ENCODE measurements at regions not wholly inside any gene's neighbourhood (a gene's known extent, or its start where the extent isn't known, plus 50 kb on each side); places are given as distances from the start of the nearest gene placed in this dataset.
"Not testable (repeated sequence)": the region's sequence is repeated elsewhere in the genome, so short reads cannot be mapped to it uniquely, and the experiment has no call there.

DNA sequence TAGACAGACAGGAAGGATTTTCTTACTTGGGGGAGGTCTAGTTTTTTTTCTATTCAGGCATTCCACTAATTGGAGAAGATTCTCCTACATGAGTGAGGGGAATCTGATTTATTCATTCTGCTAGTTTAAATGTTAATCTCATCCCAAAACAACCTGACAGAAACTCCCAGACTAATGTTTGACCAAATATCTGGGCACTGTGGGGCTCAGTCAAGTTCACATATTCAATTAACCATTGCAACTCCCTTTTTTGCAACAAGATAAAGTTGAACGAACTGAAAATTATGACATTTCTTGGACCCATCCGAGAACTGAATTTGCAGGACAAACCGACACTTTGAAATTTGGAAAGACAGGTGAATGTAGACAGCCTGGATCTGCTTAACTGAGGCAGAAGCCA lies 194.4 kb upstream of the PTER start:
- ATAC-seq = no peak
- TF ChIP-seq ARNTL (CRISPR knock-in tag; IDR thresholded peaks at IDR 0.05; ENCODE audit: borderline replicate concordance, low read depth) (no peak), OSR1 (CRISPR knock-in tag; IDR thresholded peaks at IDR 0.05) (no peak), ZNF8 (CRISPR knock-in tag; IDR thresholded peaks at IDR 0.05) (no peak), ZNF565 (CRISPR knock-in tag; conservative IDR thresholded peaks at IDR 0.05; ENCODE audit: low read depth) (no peak), ZFP3 (CRISPR knock-in tag; IDR thresholded peaks at IDR 0.05) (no peak), TCF4 (CRISPR knock-in tag; IDR thresholded peaks at IDR 0.05; ENCODE audit: borderline replicate concordance) (no peak), ESRRG (CRISPR knock-in tag; IDR thresholded peaks at IDR 0.05) (no peak), ZFP30 (CRISPR knock-in tag; IDR thresholded peaks at IDR 0.05) (no peak), RARB (CRISPR knock-in tag; IDR thresholded peaks at IDR 0.05) (no peak), ISL1 (CRISPR knock-in tag; IDR thresholded peaks at IDR 0.05) (no peak), ZC3H10 (CRISPR knock-in tag; IDR thresholded peaks at IDR 0.05) (no peak), GLIS3 (CRISPR knock-in tag; IDR thresholded peaks at IDR 0.05) (no peak), BACH2 (CRISPR knock-in tag; IDR thresholded peaks at IDR 0.05; ENCODE audit: borderline replicate concordance) (no peak), SNAI2 (CRISPR knock-in tag; IDR thresholded peaks at IDR 0.05) (no peak), TOX (CRISPR knock-in tag; IDR thresholded peaks at IDR 0.05; ENCODE audit: borderline replicate concordance) (no peak), CSDC2 (CRISPR knock-in tag; IDR thresholded peaks at IDR 0.05) (no peak)
- TF ChIP-seq, protein P1, sequence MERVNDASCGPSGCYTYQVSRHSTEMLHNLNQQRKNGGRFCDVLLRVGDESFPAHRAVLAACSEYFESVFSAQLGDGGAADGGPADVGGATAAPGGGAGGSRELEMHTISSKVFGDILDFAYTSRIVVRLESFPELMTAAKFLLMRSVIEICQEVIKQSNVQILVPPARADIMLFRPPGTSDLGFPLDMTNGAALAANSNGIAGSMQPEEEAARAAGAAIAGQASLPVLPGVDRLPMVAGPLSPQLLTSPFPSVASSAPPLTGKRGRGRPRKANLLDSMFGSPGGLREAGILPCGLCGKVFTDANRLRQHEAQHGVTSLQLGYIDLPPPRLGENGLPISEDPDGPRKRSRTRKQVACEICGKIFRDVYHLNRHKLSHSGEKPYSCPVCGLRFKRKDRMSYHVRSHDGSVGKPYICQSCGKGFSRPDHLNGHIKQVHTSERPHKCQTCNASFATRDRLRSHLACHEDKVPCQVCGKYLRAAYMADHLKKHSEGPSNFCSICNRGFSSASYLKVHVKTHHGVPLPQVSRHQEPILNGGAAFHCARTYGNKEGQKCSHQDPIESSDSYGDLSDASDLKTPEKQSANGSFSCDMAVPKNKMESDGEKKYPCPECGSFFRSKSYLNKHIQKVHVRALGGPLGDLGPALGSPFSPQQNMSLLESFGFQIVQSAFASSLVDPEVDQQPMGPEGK (CRISPR knock-in tag; IDR thresholded peaks at IDR 0.05; ENCODE audit: borderline replicate concordance) = no peak
- TF ChIP-seq, protein P2, sequence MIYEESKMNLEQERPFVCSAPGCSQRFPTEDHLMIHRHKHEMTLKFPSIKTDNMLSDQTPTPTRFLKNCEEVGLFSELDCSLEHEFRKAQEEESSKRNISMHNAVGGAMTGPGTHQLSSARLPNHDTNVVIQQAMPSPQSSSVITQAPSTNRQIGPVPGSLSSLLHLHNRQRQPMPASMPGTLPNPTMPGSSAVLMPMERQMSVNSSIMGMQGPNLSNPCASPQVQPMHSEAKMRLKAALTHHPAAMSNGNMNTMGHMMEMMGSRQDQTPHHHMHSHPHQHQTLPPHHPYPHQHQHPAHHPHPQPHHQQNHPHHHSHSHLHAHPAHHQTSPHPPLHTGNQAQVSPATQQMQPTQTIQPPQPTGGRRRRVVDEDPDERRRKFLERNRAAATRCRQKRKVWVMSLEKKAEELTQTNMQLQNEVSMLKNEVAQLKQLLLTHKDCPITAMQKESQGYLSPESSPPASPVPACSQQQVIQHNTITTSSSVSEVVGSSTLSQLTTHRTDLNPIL (CRISPR knock-in tag; IDR thresholded peaks at IDR 0.05; ENCODE audit: low read depth) = no peak
- TF ChIP-seq, protein P3, sequence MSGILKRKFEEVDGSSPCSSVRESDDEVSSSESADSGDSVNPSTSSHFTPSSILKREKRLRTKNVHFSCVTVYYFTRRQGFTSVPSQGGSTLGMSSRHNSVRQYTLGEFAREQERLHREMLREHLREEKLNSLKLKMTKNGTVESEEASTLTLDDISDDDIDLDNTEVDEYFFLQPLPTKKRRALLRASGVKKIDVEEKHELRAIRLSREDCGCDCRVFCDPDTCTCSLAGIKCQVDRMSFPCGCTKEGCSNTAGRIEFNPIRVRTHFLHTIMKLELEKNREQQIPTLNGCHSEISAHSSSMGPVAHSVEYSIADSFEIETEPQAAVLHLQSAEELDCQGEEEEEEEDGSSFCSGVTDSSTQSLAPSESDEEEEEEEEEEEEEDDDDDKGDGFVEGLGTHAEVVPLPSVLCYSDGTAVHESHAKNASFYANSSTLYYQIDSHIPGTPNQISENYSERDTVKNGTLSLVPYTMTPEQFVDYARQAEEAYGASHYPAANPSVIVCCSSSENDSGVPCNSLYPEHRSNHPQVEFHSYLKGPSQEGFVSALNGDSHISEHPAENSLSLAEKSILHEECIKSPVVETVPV (CRISPR knock-in tag; IDR thresholded peaks at IDR 0.05) = no peak

DNA sequence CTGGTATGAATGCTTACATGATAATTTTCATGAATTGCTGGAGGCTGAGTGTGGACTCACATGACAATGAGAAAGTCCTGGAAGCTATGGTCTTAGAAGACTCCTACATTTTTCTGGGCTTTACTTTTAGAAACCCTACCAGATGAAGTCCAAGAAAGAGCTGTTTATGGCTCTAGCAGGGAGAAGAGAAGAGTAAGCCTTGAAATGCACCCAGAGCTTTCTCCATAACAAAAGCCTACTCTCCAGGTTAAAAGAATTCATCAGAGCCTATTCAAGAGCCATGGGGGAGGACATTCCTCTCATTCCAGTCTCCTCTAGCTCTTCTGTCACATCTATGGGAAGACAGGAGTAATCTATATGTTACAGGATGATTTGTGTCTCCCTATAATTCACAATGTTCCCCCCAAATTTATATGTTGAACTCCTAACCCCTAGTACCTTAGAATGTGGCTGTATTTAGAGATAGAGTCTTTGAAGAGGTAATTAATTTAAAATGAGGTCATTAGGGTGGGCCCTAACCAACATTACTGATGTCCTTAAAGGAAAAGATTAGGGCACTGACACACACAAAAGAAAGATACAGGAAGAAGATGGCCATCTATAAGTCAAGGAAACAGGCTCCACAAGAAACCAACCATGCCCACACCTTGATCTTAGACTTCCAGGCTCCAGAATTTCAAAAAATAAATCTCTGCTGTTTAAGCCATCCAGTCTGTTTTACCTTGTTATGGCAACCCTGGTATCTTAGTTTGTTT lies 193.8 kb upstream of the PTER start:
- TF ChIP-seq GLIS3 (CRISPR knock-in tag; IDR thresholded peaks at IDR 0.05) (no peak), CSDC2 (CRISPR knock-in tag; IDR thresholded peaks at IDR 0.05) (no peak), SNAI2 (CRISPR knock-in tag; IDR thresholded peaks at IDR 0.05) (no peak), ARNTL (CRISPR knock-in tag; IDR thresholded peaks at IDR 0.05; ENCODE audit: borderline replicate concordance, low read depth) (no peak), ZFP3 (CRISPR knock-in tag; IDR thresholded peaks at IDR 0.05) (no peak), ZNF565 (CRISPR knock-in tag; conservative IDR thresholded peaks at IDR 0.05; ENCODE audit: low read depth) (no peak), BACH2 (CRISPR knock-in tag; IDR thresholded peaks at IDR 0.05; ENCODE audit: borderline replicate concordance) (no peak), ZFP30 (CRISPR knock-in tag; IDR thresholded peaks at IDR 0.05) (no peak), ZC3H10 (CRISPR knock-in tag; IDR thresholded peaks at IDR 0.05) (no peak), TCF4 (CRISPR knock-in tag; IDR thresholded peaks at IDR 0.05; ENCODE audit: borderline replicate concordance) (no peak), PPARA (CRISPR knock-in tag; IDR thresholded peaks at IDR 0.05; ENCODE audit: borderline replicate concordance) (no peak), TOX (CRISPR knock-in tag; IDR thresholded peaks at IDR 0.05; ENCODE audit: borderline replicate concordance) (no peak), ESRRG (CRISPR knock-in tag; IDR thresholded peaks at IDR 0.05) (no peak), ISL1 (CRISPR knock-in tag; IDR thresholded peaks at IDR 0.05) (no peak)
- TF ChIP-seq, protein P4, sequence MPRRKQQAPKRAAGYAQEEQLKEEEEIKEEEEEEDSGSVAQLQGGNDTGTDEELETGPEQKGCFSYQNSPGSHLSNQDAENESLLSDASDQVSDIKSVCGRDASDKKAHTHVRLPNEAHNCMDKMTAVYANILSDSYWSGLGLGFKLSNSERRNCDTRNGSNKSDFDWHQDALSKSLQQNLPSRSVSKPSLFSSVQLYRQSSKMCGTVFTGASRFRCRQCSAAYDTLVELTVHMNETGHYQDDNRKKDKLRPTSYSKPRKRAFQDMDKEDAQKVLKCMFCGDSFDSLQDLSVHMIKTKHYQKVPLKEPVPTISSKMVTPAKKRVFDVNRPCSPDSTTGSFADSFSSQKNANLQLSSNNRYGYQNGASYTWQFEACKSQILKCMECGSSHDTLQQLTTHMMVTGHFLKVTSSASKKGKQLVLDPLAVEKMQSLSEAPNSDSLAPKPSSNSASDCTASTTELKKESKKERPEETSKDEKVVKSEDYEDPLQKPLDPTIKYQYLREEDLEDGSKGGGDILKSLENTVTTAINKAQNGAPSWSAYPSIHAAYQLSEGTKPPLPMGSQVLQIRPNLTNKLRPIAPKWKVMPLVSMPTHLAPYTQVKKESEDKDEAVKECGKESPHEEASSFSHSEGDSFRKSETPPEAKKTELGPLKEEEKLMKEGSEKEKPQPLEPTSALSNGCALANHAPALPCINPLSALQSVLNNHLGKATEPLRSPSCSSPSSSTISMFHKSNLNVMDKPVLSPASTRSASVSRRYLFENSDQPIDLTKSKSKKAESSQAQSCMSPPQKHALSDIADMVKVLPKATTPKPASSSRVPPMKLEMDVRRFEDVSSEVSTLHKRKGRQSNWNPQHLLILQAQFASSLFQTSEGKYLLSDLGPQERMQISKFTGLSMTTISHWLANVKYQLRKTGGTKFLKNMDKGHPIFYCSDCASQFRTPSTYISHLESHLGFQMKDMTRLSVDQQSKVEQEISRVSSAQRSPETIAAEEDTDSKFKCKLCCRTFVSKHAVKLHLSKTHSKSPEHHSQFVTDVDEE (CRISPR knock-in tag; IDR thresholded peaks at IDR 0.05) = no peak
- TF ChIP-seq, protein P1 (CRISPR knock-in tag; IDR thresholded peaks at IDR 0.05; ENCODE audit: borderline replicate concordance) = no peak
- TF ChIP-seq, protein P2 (CRISPR knock-in tag; IDR thresholded peaks at IDR 0.05; ENCODE audit: low read depth) = no peak
- ATAC-seq = no peak

DNA sequence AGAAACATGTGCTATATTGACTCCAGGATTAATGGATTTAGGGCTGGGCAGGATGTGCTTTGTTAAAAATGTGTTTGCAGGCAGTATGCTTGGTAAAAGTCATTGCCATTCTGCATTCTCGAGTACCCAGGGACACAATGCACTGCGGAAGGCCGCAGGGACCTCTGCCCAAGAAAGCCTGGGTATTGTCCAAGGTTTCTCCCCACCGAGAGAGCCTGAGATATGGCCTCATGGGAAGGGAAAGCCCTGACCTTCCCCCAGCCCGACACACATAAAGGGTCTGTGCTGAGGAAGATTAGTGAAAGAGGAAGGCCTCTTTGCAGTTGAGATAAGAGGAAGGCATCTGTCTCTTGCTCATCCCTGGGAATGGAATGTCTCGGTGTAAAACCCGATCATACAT lies 186.7 kb upstream of the PTER start:
- not testable (repeated sequence) for ATAC-seq
